GM23338 (cell line): ENCODE measurements at regions not wholly inside any gene's neighbourhood (a gene's known extent, or its start where the extent isn't known, plus 50 kb on each side); places are given as distances from the start of the nearest gene placed in this dataset.

ENCODE experiments used
- CREB1 ChIP-seq: fragments of 250-450 bp; sonication (Bioruptor Pico); IDR thresholded peaks from 2 replicates; pipeline ENCODE4 v1.5.0; 2020; ENCODE audit warnings: low read depth, mild to moderate bottlenecking, moderate library complexity
- CTCF ChIP-seq, 2 experiments: fragments of 200-600 bp in 1 of 2; sonication (generic) in 1 of 2; conservative IDR thresholded peaks; 2 replicates each; pipeline versions ENCODE4 v1.5.1 to v1.6.1; 2016 to 2017; ENCODE audit warnings: antibody characterized with exemption in 2 of 2, low read depth in 2 of 2, mild to moderate bottlenecking in 2 of 2, moderate library complexity in 1 of 2
- ETS1 ChIP-seq: IDR thresholded peaks from 2 replicates; pipeline ENCODE4 v1.6.1; 2016; ENCODE audit warnings: antibody characterized with exemption
- EZH2 ChIP-seq: fragments of 200-600 bp; sonication (generic); IDR thresholded peaks from one replicate; pipeline ENCODE4 v1.8.0; 2017; ENCODE audit warnings: antibody characterized with exemption, mild to moderate bottlenecking, low read depth; ENCODE audit not compliant: unreplicated experiment
- EZH2phosphoT487 ChIP-seq: fragments of 200-600 bp; sonication (generic); IDR thresholded peaks from one replicate; pipeline ENCODE4 v1.8.1; 2018; ENCODE audit warnings: antibody characterized with exemption; ENCODE audit not compliant: unreplicated experiment
- JUNB ChIP-seq: IDR thresholded peaks from one replicate; pipeline ENCODE4 v1.6.1; 2016; ENCODE audit warnings: antibody characterized with exemption; ENCODE audit not compliant: unreplicated experiment
- NANOG ChIP-seq: IDR thresholded peaks from 2 replicates; pipeline ENCODE4 v1.6.1; 2016; ENCODE audit warnings: antibody characterized with exemption, borderline replicate concordance
- STAT1 ChIP-seq: IDR thresholded peaks from one replicate; pipeline ENCODE4 v1.6.1; 2016; ENCODE audit warnings: antibody characterized with exemption; ENCODE audit not compliant: unreplicated experiment
- ZNF114 ChIP-seq: fragments of 250-450 bp; sonication (Bioruptor Pico); IDR thresholded peaks from 2 replicates; pipeline ENCODE4 v1.5.0; 2020; ENCODE audit warnings: mild to moderate bottlenecking, moderate library complexity
- ZNF331 ChIP-seq: fragments of 250-450 bp; sonication (Bioruptor Pico); IDR thresholded peaks from 2 replicates; pipeline ENCODE4 v1.5.0; 2020; ENCODE audit warnings: low read depth, mild to moderate bottlenecking, moderate library complexity
- TF ChIP-seq, protein P1 (sequence below): fragments of 250-450 bp; sonication (Bioruptor Pico); IDR thresholded peaks from 2 replicates; pipeline ENCODE4 v1.5.0; 2020; ENCODE audit warnings: mild to moderate bottlenecking, moderate library complexity

GRCh38 chr9:86652736-86653135, 294.6 kb downstream of the GAS1 start (continued):
- TF ChIP-seq, protein P1, sequence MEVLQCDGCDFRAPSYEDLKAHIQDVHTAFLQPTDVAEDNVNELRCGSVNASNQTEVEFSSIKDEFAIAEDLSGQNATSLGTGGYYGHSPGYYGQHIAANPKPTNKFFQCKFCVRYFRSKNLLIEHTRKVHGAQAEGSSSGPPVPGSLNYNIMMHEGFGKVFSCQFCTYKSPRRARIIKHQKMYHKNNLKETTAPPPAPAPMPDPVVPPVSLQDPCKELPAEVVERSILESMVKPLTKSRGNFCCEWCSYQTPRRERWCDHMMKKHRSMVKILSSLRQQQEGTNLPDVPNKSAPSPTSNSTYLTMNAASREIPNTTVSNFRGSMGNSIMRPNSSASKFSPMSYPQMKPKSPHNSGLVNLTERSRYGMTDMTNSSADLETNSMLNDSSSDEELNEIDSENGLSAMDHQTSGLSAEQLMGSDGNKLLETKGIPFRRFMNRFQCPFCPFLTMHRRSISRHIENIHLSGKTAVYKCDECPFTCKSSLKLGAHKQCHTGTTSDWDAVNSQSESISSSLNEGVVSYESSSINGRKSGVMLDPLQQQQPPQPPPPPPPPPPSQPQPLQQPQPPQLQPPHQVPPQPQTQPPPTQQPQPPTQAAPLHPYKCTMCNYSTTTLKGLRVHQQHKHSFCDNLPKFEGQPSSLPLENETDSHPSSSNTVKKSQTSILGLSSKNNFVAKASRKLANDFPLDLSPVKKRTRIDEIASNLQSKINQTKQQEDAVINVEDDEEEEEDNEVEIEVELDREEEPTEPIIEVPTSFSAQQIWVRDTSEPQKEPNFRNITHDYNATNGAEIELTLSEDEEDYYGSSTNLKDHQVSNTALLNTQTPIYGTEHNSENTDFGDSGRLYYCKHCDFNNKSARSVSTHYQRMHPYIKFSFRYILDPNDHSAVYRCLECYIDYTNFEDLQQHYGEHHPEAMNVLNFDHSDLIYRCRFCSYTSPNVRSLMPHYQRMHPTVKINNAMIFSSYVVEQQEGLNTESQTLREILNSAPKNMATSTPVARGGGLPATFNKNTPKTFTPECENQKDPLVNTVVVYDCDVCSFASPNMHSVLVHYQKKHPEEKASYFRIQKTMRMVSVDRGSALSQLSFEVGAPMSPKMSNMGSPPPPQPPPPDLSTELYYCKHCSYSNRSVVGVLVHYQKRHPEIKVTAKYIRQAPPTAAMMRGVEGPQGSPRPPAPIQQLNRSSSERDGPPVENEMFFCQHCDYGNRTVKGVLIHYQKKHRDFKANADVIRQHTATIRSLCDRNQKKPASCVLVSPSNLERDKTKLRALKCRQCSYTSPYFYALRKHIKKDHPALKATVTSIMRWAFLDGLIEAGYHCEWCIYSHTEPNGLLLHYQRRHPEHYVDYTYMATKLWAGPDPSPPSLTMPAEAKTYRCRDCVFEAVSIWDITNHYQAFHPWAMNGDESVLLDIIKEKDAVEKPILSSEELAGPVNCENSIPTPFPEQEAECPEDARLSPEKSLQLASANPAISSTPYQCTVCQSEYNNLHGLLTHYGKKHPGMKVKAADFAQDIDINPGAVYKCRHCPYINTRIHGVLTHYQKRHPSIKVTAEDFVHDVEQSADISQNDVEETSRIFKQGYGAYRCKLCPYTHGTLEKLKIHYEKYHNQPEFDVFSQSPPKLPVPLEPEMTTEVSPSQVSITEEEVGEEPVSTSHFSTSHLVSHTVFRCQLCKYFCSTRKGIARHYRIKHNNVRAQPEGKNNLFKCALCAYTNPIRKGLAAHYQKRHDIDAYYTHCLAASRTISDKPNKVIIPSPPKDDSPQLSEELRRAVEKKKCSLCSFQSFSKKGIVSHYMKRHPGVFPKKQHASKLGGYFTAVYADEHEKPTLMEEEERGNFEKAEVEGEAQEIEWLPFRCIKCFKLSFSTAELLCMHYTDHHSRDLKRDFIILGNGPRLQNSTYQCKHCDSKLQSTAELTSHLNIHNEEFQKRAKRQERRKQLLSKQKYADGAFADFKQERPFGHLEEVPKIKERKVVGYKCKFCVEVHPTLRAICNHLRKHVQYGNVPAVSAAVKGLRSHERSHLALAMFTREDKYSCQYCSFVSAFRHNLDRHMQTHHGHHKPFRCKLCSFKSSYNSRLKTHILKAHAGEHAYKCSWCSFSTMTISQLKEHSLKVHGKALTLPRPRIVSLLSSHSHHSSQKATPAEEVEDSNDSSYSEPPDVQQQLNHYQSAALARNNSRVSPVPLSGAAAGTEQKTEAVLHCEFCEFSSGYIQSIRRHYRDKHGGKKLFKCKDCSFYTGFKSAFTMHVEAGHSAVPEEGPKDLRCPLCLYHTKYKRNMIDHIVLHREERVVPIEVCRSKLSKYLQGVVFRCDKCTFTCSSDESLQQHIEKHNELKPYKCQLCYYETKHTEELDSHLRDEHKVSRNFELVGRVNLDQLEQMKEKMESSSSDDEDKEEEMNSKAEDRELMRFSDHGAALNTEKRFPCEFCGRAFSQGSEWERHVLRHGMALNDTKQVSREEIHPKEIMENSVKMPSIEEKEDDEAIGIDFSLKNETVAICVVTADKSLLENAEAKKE (CRISPR knock-in tag): no peak
- no peak for TF ChIP-seq ETS1
- no peak for TF ChIP-seq STAT1
- no peak for TF ChIP-seq CTCF (conservative IDR thresholded peaks at IDR 0.05; ENCODE audit: low read depth in 2 of 2)
- TF ChIP-seq ZNF331 (CRISPR knock-in tag): no peak
- TF ChIP-seq EZH2: no peak
- no peak for TF ChIP-seq CREB1 (CRISPR knock-in tag)
- TF ChIP-seq NANOG: no peak
- TF ChIP-seq JUNB: no peak
- TF ChIP-seq EZH2phosphoT487: no peak
- no peak for TF ChIP-seq ZNF114 (CRISPR knock-in tag)
